HPDE6-E6E7 (cell line): ENCODE measurements at regions not wholly inside any gene's neighbourhood (a gene's known extent, or its start where the extent isn't known, plus 50 kb on each side); places are given as distances from the start of the nearest gene placed in this dataset.

ENCODE experiments used
- DNase-seq: peaks from one replicate; pipeline ENCODE4 v3.0.0; 2011; ENCODE audit warnings: missing footprints; ENCODE audit errors: extremely low spot score

- DNase-seq: no peak
These were observed 177.2 kb upstream of the TUT7 start for GRCh38 chr9:86531273-86531970.

- DNase-seq: peak; percentile 31
These were observed 175.5 kb upstream of the TUT7 start for GRCh38 chr9:86529496-86530275.

GRCh38 chr9:86526021-86526420 is 171.8 kb upstream of the TUT7 start:
- DNase-seq: no peak

GRCh38 chr9:86525182-86525581 is 171.0 kb upstream of the TUT7 start:
- DNase-seq: no peak

- DNase-seq: no peak
These were observed 167.8 kb upstream of the TUT7 start for GRCh38 chr9:86521977-86522376.

GRCh38 chr9:86521322-86521721 is 167.1 kb upstream of the TUT7 start:
- DNase-seq: no peak

- no peak for DNase-seq
These were observed 164.9 kb upstream of the TUT7 start for GRCh38 chr9:86519066-86519615.

- DNase-seq: no peak
These were observed 163.3 kb upstream of the TUT7 start for GRCh38 chr9:86517475-86517874.

GRCh38 chr9:86516564-86516963 is 162.4 kb upstream of the TUT7 start:
- DNase-seq: no peak

GRCh38 chr9:86515221-86515620 is 161.0 kb upstream of the TUT7 start:
- DNase-seq: no peak

- DNase-seq: no peak
These were observed 159.2 kb upstream of the TUT7 start for GRCh38 chr9:86513429-86513828.

GRCh38 chr9:86512929-86513328 is 158.7 kb upstream of the TUT7 start:
- DNase-seq: no peak

GRCh38 chr9:86511614-86512360 is 157.6 kb upstream of the TUT7 start:
- DNase-seq: no peak

GRCh38 chr9:86508208-86508903 is 154.1 kb upstream of the TUT7 start:
- no peak for DNase-seq

GRCh38 chr9:86507212-86507630 is 153.0 kb upstream of the TUT7 start:
- no peak for DNase-seq

- DNase-seq: no peak
These were observed 149.7 kb upstream of the TUT7 start for GRCh38 chr9:86503942-86504341.

GRCh38 chr9:86503314-86503713 is 149.1 kb upstream of the TUT7 start:
- DNase-seq: no peak

GRCh38 chr9:86500667-86501435 is 146.6 kb upstream of the TUT7 start:
- no peak for DNase-seq

- DNase-seq: no peak
These were observed 145.8 kb upstream of the TUT7 start for GRCh38 chr9:86500031-86500430.

GRCh38 chr9:86494644-86495111 is 140.5 kb upstream of the TUT7 start:
- peak; percentile 16 for DNase-seq
